ENCODE measurements at regions not wholly inside any gene's neighbourhood (a gene's known extent, or its start where the extent isn't known, plus 50 kb on each side); places are given as distances from the start of the nearest gene placed in this dataset.

DNA sequence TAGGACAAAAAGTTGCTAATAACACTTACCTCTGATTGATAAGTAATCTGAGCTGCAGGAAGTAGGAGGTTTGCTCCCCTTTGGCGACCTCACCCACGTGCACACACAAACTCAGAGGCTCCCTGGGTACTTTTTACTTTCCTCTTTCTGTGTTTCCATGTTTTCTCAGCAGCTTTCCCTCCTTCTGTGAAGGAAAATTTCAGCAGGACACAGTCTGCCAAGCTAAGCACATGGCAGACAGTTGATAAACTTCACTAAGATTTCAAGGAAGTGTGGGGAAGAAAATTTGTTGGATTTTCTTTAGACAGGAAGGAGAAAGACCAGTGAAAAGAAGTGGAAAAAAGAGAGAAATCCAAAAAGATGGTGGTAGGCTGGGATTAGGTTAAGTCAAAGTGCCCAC is 215.5 kb upstream of the ARG1 start:
- TF ChIP-seq EZH2 (IDR thresholded peaks at IDR 0.05) (no peak), POLR2AphosphoS5 (IDR thresholded peaks at IDR 0.05; ENCODE audit: borderline replicate concordance, low read depth, low read length) (no peak)
